Astrocyte (in vitro differentiated cells and primary cell): ENCODE measurements at regions not wholly inside any gene's neighbourhood (a gene's known extent, or its start where the extent isn't known, plus 50 kb on each side); places are given as distances from the start of the nearest gene placed in this dataset.
"Not testable (repeated sequence)": the region's sequence is repeated elsewhere in the genome, so short reads cannot be mapped to it uniquely, and the experiment has no call there.

ENCODE experiments used
- DNase-seq: peaks from one replicate; pipeline ENCODE4 v3.0.0-alpha.2; 2010; ENCODE audit warnings: low read depth
- FAIRE-seq: peaks from 2 replicates; lab custom pipeline; 2011; peaks lifted over from hg19 to GRCh38; lab: Jason Lieb, UNC
- H2AFZ ChIP-seq: 2 replicates; pipeline ENCODE4 v1.6.0; 2012; ENCODE audit warnings: low read depth, low read length, inconsistent platforms
- H3K27ac ChIP-seq: 2 replicates; pipeline ENCODE4 v1.5.1; 2011; ENCODE audit warnings: low read depth, low read length, inconsistent platforms
- H3K27me3 ChIP-seq: 2 replicates; pipeline ENCODE4 v1.6.0; 2011; ENCODE audit warnings: low read length, inconsistent platforms; ENCODE audit not compliant: insufficient read depth
- H3K36me3 ChIP-seq: 2 replicates; pipeline ENCODE4 v1.5.1; 2011; ENCODE audit warnings: low read length, inconsistent platforms; ENCODE audit not compliant: insufficient read depth
- H3K4me1 ChIP-seq: 2 replicates; pipeline ENCODE4 v1.5.1; 2011; ENCODE audit warnings: low read length, inconsistent platforms; ENCODE audit not compliant: insufficient read depth
- H3K4me2 ChIP-seq: 2 replicates; pipeline ENCODE4 v1.6.0; 2012; ENCODE audit warnings: low read length, inconsistent platforms
- H3K4me3 ChIP-seq: 2 replicates; pipeline ENCODE4 v1.5.1; 2011; ENCODE audit warnings: low read depth, mild to moderate bottlenecking, low read length, inconsistent platforms; ENCODE audit not compliant: insufficient read depth
- H3K79me2 ChIP-seq: 2 replicates; pipeline ENCODE4 v1.6.0; 2012; ENCODE audit warnings: mild to moderate bottlenecking, low read length, inconsistent platforms; ENCODE audit not compliant: insufficient read depth
- H3K9ac ChIP-seq: 2 replicates; pipeline ENCODE4 v1.6.0; 2012; ENCODE audit warnings: mild to moderate bottlenecking, low read length, inconsistent platforms
- H3K9me3 ChIP-seq: 2 replicates; pipeline ENCODE4 v1.5.1; 2012; ENCODE audit warnings: low read depth, mild to moderate bottlenecking, low read length, inconsistent platforms; ENCODE audit not compliant: insufficient read depth
- H4K20me1 ChIP-seq: 2 replicates; pipeline ENCODE4 v1.6.0; 2012; ENCODE audit warnings: low read length, inconsistent platforms; ENCODE audit not compliant: insufficient read depth
- H3K27ac Mint-ChIP-seq: one replicate; pipeline ENCODE4 v1.8.0; 2021; ENCODE audit warnings: mild to moderate bottlenecking, mixed read lengths; ENCODE audit not compliant: unreplicated experiment
- H3K27me3 Mint-ChIP-seq: one replicate; pipeline ENCODE4 v1.8.0; 2021; ENCODE audit warnings: low read depth, mixed read lengths; ENCODE audit not compliant: unreplicated experiment
- H3K36me3 Mint-ChIP-seq: one replicate; pipeline ENCODE4 v1.8.0; 2021; ENCODE audit warnings: low read depth, mixed read lengths; ENCODE audit not compliant: unreplicated experiment
- H3K4me1 Mint-ChIP-seq: one replicate; pipeline ENCODE4 v1.8.0; 2021; ENCODE audit warnings: low read depth, mixed read lengths; ENCODE audit not compliant: unreplicated experiment
- H3K4me3 Mint-ChIP-seq: one replicate; pipeline ENCODE4 v1.8.0; 2021; ENCODE audit warnings: mild to moderate bottlenecking, moderate library complexity, mixed read lengths; ENCODE audit not compliant: unreplicated experiment
- H3K9me3 Mint-ChIP-seq: one replicate; pipeline ENCODE4 v1.8.0; 2021; ENCODE audit warnings: mild to moderate bottlenecking, mixed read lengths; ENCODE audit not compliant: unreplicated experiment
- EZH2 ChIP-seq: IDR thresholded peaks from 2 replicates; pipeline ENCODE4 v1.6.1; 2012; ENCODE audit warnings: mild to moderate bottlenecking, low read length, inconsistent platforms; ENCODE audit not compliant: insufficient read depth
- TF ChIP-seq, protein P1 (sequence below): IDR thresholded peaks from 2 replicates; pipeline ENCODE4 v1.5.1; 2011; ENCODE audit warnings: low read depth, mild to moderate bottlenecking, inconsistent platforms, low read length, moderate library complexity; ENCODE audit not compliant: insufficient read depth

DNA sequence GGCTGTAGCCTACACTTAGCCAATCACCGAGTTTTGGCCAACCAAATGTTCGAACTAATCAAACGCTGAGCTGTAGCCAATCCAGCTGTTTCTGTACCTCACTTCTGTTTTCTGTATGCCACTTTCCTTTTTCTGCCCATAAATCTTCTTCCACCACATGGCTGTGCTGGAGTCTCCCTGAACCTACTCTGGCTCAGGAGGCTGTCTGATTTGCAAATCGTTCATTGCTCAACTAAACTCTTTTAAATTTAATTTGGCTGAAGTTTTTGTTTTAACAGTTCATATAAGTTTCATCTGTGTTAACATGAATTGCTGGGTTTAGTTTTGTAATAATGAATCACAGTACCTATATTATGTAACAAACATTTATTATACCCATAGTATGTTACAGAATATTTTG, 160.7 kb upstream of the PCDH7 start:
- Histone ChIP-seq H3K27me3 (no peaks in the 10 kb centered on the region), H4K20me1 (no peaks in the 10 kb centered on the region), H3K9ac (no peak overlapping the region), H3K36me3 (no peaks in the 10 kb centered on the region), H3K27ac (no peak overlapping the region), H3K4me3 (no peak overlapping the region), H3K9me3 (no peaks in the 10 kb centered on the region), H3K4me1 (no peaks in the 10 kb centered on the region), H3K79me2 (no peaks in the 10 kb centered on the region), H3K4me2 (no peak overlapping the region), H2AFZ (no peak overlapping the region)
- DNase-seq = no peak
- Mint-ChIP-seq H3K36me3 (no peaks in the 10 kb centered on the region), H3K27me3 (no peaks in the 10 kb centered on the region), H3K9me3 (peaks cover 8% of the 10 kb centered on the region), H3K4me1 (no peaks in the 10 kb centered on the region), H3K4me3 (no peak overlapping the region), H3K27ac (no peak overlapping the region)
- FAIRE-seq = no peak
- TF ChIP-seq EZH2 = no peak
- TF ChIP-seq, protein P1, sequence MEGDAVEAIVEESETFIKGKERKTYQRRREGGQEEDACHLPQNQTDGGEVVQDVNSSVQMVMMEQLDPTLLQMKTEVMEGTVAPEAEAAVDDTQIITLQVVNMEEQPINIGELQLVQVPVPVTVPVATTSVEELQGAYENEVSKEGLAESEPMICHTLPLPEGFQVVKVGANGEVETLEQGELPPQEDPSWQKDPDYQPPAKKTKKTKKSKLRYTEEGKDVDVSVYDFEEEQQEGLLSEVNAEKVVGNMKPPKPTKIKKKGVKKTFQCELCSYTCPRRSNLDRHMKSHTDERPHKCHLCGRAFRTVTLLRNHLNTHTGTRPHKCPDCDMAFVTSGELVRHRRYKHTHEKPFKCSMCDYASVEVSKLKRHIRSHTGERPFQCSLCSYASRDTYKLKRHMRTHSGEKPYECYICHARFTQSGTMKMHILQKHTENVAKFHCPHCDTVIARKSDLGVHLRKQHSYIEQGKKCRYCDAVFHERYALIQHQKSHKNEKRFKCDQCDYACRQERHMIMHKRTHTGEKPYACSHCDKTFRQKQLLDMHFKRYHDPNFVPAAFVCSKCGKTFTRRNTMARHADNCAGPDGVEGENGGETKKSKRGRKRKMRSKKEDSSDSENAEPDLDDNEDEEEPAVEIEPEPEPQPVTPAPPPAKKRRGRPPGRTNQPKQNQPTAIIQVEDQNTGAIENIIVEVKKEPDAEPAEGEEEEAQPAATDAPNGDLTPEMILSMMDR = no peak

DNA sequence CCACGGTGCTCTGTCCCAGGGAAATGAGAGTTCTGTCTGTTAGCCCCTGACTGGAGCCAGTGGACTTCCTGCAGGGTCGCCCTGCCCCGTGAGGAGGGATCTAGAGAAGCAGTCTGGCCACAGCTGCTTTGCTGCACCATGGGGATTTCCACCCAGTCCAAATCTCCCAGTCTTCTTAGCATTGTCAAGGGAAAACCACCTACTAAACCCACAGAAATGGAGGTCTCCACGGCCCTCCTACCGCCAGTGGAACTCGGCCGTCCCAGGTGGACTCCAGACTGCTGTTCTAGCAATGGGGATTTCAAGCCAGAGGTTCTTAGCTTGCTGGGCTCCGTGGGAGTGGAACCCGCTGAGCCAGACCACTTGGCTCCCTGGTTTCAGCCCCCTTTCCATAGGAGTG, 133.3 kb upstream of the PCDH7 start:
- H3K4me1 Mint-ChIP-seq = no peaks in the 10 kb centered on the region
- H3K9me3 ChIP-seq = no peaks in the 10 kb centered on the region
- H3K4me3 Mint-ChIP-seq = no peak overlapping the region
- no peak overlapping the region for H2AFZ ChIP-seq
- no peaks in the 10 kb centered on the region for H3K4me1 ChIP-seq
- no peak overlapping the region for H3K4me3 ChIP-seq
- TF ChIP-seq, protein P1 = no peak
- no peak for TF ChIP-seq EZH2
- no peak overlapping the region for H3K4me2 ChIP-seq
- DNase-seq (no peak), FAIRE-seq (no peak)
- peaks cover 3% of the 10 kb centered on the region for H3K9me3 Mint-ChIP-seq
- H3K27me3 Mint-ChIP-seq = no peaks in the 10 kb centered on the region
- H3K36me3 ChIP-seq = no peaks in the 10 kb centered on the region
- no peaks in the 10 kb centered on the region for H3K36me3 Mint-ChIP-seq
- H3K27ac Mint-ChIP-seq = no peak overlapping the region
- no peaks in the 10 kb centered on the region for H3K27me3 ChIP-seq
- no peak overlapping the region for H3K9ac ChIP-seq
- H3K27ac ChIP-seq = no peak overlapping the region
- H3K79me2 ChIP-seq = no peaks in the 10 kb centered on the region
- no peaks in the 10 kb centered on the region for H4K20me1 ChIP-seq

DNA sequence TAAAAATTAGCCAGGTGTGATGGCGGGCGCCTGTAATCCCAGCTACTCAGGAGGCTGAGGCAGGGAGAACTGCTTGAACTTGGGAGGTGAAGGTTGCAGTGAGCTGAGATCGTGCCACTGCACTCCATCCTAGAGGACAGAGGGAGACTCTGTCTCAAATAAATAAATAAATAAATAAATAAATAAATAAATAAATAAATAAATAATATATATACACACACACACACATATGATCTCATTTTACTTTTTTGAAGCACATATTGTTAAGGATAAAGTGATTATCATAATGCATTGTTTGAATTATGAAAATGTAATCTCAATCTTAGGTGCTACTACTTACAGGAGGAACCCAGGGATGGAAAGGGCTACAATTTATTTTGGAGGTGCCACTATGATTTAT, 130.5 kb upstream of the PCDH7 start:
- H3K9me3 ChIP-seq, FAIRE-seq, H3K27ac Mint-ChIP-seq, H3K9ac ChIP-seq, H3K27me3 Mint-ChIP-seq, H3K36me3 ChIP-seq, H3K9me3 Mint-ChIP-seq, H3K36me3 Mint-ChIP-seq, H3K4me2 ChIP-seq, H3K4me3 ChIP-seq, DNase-seq, H3K27ac ChIP-seq, H3K4me3 Mint-ChIP-seq, H3K4me1 Mint-ChIP-seq, H3K79me2 ChIP-seq, H4K20me1 ChIP-seq, H3K27me3 ChIP-seq, H2AFZ ChIP-seq, H3K4me1 ChIP-seq: not testable (repeated sequence)
